GM19035 (cell line): ENCODE measurements at regions not wholly inside any gene's neighbourhood (a gene's known extent, or its start where the extent isn't known, plus 50 kb on each side); places are given as distances from the start of the nearest gene placed in this dataset.

Experiments
- ATAC-seq: cut with Tn5 transposase; IDR thresholded peaks from one replicate; pipeline ENCODE4 v1.9.1; 2021; ENCODE audit not compliant: unreplicated experiment

- ATAC-seq = no peak
These were observed 167.7 kb upstream of the MKLN1 start for GRCh38 chr7:131159961-131160361.

- no peak for ATAC-seq
These were observed 166.6 kb upstream of the MKLN1 start for GRCh38 chr7:131161103-131161502.

GRCh38 chr7:131164025-131164925 lies 163.4 kb upstream of the MKLN1 start:
- ATAC-seq = no peak

- ATAC-seq = no peak
These were observed 161.6 kb upstream of the MKLN1 start for GRCh38 chr7:131166066-131166465.

- no peak for ATAC-seq
These were observed 157.0 kb upstream of the MKLN1 start for GRCh38 chr7:131170440-131171271.

- ATAC-seq = no peak
These were observed 154.4 kb upstream of the MKLN1 start for GRCh38 chr7:131173145-131173890.

- no peak for ATAC-seq
These were observed 153.3 kb upstream of the MKLN1 start for GRCh38 chr7:131174391-131174790.

GRCh38 chr7:131174855-131175254 lies 152.8 kb upstream of the MKLN1 start:
- no peak for ATAC-seq

GRCh38 chr7:131182446-131183058 lies 145.1 kb upstream of the MKLN1 start:
- ATAC-seq = no peak

GRCh38 chr7:131183072-131183471 lies 144.6 kb upstream of the MKLN1 start:
- ATAC-seq = no peak

GRCh38 chr7:131183611-131184119 lies 144.0 kb upstream of the MKLN1 start:
- no peak for ATAC-seq

- no peak for ATAC-seq
These were observed 140.9 kb upstream of the MKLN1 start for GRCh38 chr7:131186816-131187215.

- ATAC-seq = peak; percentile 73
These were observed 139.0 kb upstream of the MKLN1 start for GRCh38 chr7:131188367-131189339.

GRCh38 chr7:131189488-131189887 lies 138.2 kb upstream of the MKLN1 start:
- no peak for ATAC-seq

- no peak for ATAC-seq
These were observed 137.5 kb upstream of the MKLN1 start for GRCh38 chr7:131190146-131190545.

- ATAC-seq = no peak
These were observed 137.1 kb upstream of the MKLN1 start for GRCh38 chr7:131190581-131190980.

- no peak for ATAC-seq
These were observed 133.4 kb upstream of the MKLN1 start for GRCh38 chr7:131194070-131194865.

- no peak for ATAC-seq
These were observed 130.9 kb upstream of the MKLN1 start for GRCh38 chr7:131196803-131197202.
